ENCODE measurements at regions not wholly inside any gene's neighbourhood (a gene's known extent, or its start where the extent isn't known, plus 50 kb on each side); places are given as distances from the start of the nearest gene placed in this dataset.
A peak's percentile ranks its signal among the peaks of the same experiment; 100 is the strongest.
"Not testable (repeated sequence)": the region's sequence is repeated elsewhere in the genome, so short reads cannot be mapped to it uniquely, and the experiment has no call there.

DNA sequence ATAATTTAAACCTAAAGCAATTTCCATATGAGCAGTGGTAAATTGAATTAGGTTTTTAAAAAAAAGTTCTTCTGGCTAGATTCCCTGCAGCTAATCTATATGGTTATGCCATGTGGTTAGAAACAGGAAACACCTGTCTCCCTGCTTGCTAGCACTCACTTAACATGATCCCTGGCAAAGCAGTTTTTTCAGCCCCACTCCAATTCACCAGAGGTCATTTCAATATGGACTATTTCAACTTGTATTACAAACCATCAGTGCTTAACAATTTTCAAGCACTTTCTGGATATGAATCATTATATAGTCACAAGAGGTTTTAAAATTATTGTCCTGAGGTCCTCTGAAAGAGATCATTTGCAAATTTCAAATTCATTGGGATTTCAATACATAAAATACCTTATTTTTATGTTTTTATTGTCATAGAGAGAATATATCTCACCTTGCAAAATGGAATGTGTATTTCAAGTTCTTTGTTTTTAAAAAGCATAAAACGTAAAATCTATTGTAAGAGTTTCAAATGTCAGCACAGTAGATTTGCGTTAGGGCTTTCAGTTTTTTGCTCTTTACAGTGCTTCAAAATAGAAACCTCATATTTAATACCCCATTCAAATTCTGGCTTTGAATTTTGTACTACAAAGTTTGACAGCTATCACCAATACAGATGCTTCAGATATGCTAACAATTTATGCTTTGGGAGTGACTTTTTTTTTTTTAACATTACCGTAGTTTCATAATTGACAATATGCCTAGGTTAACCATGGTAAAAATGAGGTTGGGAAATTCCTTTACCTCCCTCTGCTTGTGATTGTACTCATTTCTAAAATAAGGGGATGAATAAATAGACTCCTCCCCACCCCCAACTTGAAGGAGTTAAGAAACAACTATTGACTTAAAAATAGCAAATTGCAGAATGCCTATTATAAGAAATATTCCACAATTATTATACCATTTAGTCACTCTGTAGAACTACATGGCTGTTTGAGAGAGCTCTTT is 117.5 kb upstream of the HGF start:
- no peak for DNase-seq

DNA sequence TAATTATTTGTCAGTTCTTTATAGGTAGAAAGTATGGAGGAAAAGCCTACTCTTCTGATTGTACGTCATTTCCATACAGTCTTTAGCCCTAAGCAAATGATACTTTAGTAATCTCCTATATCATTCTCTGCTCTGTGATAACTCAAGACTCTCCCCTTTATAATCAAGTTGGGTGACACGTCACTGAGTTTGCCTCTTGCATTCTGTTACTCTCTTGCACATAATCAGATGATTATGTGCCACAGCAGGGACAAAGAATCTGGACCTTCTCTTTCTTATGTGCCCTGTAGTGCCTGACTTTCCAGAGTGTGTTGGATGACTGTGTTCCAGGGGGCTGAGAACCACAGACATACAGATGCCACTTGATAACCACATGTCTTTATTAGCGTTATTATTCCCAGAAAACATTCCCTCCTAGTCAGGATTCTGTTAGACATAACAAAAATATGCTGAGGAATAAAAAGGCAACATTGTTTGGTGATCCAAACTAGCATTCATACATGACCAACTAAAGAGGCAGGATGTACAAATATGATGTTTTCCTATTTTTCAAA is 116.4 kb upstream of the HGF start:
- DNase-seq, result no peak

DNA sequence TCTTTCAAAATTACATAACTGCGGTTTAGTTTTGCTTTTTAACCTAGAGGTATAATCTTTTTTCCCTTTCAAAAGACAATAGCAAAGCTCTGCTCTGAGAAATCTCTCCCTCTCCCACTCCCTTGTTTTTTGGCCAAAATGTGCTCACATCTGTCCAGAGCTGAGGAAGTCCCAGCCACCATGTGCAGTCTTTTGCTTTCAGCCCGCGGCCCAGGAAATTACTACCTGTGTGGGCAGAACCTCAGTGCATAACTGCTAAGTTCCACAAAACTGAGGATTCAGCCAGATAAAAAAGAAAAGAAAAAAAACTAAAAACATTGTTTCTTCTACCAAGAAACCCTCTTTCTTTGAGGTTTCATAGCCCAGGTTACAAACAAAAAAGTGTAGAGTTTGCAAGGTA is 115.0 kb upstream of the HGF start:
- DNase-seq, result no peak

DNA sequence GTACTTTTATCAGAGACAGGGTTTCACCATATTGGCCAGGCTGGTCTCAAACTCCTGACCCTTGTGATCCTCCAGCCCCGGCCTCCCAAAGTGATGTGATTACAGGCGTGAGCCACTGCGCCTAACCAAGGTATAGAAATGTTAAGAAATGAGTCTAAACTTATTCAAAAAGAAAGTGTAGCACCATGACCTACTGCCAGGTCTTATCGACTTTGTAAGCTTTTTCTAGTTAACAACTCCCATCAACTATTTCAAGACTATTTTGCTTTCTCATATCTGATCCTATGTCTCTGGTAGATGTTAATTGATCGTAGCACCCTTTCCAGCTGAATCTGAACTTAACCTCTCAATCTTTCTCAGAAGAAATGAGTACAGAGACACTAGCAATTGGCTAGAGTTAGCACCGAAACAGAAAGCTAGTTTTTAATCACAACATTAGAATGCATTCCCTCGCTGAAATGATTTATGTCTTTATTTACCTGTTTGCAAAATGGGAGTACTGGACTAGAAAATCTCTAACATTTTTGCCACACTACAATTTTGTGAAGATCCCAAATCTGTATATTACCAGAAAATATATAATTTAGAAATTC is 114.0 kb upstream of the HGF start:
- DNase-seq, result no peak

DNA sequence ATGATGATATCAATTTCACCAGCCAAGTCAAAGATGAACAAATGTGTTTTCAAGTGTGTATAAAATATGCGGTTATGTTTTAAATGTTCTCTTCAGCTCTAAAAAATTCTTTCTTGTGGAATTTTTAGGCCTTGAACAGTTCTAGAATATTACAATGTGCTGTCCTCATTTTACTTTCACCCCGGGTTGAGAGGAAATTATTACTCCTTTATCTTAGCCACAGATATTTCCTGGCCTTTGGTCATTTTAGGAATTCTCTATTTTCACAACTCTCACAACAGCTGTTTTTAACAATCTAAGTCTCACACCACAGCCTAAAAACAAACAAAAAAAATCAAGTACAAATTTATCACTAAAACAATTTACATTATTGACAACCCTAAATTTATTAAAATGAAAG is 112.2 kb upstream of the HGF start:
- DNase-seq, result no peak

DNA sequence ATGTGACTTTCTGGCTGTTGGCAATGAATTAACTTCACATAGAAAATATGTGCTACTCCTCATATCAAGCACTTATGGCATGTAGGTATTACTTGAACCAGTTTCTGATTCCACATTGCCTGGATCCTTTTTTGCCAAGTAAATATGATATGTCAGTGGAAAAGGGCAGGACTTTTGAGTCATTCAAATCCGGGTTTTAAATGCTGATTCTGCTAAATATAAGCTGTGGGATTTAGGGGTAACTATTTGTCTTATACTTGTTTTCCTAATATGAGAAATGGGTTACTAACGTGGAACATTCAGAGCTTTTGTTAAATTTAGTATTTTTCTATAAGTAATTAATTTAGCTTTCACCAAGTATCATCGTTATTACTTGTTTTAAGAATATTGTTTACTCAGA is 108.0 kb upstream of the HGF start:
- DNase-seq, result no peak

DNA sequence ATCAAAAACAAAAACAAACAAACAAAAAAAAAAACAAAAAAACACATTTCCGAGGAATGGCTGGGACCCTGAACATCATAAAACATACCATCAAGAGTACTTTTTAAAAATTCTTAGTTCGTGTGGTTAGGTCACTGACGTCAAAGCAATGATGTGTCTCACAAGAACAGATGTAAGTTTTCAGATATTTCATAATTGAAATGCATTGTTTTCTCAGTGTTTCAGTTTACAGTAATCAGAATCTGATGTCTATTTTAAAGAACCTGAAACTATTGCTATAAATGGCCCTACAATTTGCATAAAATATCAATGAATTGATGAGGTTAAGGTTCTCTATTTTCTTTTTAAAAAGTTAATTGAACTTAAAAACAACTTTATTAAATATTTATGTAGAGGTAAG is 103.7 kb upstream of the HGF start:
- no peak for DNase-seq

DNA sequence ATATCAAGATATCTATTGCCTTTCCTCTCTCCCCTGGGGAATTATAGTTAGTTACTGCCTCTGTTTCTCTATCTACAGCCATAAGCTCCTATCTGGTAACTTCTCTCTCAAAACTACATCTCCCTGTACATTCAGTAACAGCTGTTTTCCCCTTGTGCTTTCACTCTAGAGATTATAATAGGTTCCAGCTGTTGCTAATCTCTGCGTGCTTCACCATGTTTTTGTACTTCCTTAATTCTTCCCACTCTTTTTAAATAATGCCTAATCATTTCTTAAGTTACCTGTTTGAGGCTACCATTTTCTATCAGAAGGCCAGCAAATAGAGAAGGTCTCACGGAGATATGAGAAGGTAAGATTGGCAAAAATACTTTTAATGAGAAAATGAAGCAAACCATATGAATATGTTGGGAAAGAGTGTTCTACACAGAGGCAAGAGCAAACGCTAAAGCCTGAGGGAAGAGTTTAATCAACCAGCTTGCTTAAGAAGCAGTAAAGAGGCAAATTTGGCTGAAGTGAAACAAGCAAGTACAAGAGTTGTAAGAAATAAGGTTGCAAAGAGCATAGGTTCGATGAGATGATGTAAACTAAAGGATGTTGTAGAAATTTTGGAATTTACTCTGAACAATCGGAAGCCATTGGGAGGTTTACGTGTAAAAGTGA is 101.9 kb upstream of the HGF start:
- DNase-seq, result no peak

DNA sequence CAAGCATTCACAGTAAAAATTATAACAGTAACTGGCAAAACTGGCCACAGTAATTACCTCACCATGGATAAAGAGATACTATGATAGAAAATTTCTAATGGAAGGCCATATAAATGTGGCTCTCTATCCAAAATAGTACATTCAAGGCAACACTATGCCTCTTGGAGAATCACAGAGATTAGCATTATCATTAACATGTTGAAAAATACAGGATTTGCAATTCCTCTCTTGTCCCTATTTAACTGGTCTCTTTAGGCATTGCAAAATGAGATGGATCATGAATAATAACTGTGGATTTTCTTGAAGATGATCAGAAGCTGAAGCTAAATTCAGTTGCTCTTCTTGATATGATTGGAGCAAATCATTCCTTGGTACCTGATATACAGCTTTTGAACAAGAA is 100.8 kb upstream of the HGF start:
- no peak for DNase-seq

DNA sequence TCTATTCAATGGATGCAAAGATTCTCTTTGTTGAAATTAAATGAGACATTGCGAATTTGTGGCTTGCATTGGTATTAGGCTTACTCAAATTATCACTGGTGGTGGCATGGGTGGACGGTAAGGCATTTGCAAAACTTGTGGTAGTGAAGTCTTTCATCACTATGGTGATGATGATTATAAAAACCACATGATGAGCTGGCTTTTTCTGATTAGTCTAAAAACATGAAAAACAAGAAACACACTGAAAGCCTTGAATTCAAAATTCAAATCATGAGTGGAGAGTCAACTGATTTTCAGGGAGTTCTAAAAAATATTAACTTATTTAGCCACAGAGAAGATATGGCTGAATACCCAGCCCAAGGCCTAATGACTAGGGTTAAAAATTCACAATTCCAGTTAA is 99.8 kb upstream of the HGF start:
- no peak for DNase-seq

DNA sequence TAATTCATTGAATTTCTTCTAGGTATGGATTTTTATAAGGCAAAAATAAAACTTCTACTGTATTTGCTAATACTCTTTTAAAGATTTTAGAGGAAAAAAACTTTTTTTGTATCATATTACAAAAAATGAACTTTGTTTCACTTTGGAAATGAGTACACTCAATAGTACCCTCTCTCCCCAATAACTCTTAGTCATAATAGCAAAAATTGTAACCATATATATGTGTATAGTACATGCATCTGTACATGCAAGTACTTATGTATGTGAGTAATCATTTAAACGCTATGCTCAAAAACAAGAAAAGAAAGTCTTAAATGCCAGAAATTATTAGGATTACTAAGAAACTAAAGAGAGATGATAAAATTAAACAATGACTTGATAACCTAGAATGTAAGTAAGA is 95.9 kb upstream of the HGF start:
- DNase-seq, result no peak

DNA sequence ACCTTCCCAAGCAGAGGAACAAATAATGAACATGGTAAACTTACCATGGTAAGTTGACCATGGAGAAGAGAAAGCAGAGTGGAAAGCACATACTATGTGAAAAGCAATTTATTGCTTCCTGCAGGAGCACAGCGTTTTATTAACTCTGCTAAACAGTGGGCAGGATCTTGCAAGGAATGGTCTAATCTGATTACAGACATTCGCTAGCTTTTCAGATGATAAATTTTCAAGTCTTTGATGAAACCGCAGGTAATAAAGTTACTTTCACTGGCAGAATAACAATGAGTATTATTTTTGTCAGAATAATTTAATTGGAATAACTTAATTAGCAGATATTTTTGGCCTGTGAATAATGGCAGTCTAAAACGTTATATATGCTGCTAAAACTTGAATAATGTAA is 89.6 kb upstream of the HGF start:
- DNase-seq, result no peak

DNA sequence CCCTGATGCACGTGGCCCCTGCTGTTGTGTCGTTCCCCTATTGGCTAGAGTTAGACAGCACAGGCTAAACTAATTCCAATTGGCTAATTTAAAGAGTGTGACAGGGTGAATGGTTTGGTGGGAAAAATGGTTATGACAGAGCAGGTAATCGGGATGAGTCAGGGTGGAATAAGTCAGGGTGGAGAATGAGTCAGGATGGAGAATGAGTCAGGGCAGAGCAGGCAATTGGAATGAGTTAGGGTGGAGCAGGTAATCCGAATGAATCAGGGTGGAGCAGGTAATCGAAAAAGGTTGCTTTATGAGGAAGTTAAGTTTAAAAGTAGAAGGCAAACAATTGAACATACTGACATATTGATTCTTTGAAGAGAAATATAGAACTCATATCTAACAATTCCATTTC is 89.0 kb upstream of the HGF start:
- not testable (repeated sequence) for DNase-seq

DNA sequence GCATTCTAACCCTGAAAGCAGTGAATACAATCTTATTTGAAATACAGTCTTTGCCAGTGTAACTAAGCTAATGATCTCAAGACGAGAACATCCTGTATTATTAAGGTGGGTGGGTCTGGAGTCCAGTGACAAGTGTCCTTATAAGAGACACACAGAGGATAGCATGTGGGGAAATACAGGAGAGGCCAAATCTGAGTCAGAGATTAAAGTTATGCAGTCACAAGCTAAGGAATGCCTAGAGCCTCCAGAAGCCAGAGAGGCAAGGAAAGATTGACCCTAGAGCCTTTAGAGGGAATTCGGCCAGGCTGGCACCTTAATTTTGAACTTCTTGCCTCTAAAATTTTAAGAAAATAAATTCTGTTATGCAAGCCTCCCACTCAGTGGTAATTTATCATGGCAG is 87.5 kb upstream of the HGF start:
- DNase-seq, result no peak

DNA sequence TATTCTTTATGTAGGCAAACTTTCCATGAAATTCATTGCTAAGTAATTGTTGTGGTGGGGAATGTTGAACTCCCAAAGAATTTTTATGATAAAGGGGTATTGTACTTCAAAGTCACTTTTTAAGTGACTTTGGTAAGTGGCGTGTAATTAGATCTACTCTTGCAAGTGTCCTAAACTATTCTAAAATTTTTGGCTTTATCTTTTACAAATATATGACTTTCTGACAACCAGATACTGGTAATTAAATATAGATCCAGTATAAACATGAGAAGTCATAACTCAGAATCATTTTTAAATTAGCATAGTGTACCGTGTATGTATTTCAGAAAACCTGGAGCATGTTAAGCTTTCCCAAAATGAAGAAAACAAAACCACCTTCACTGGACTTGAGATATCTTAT is 84.7 kb upstream of the HGF start:
- no peak for DNase-seq

DNA sequence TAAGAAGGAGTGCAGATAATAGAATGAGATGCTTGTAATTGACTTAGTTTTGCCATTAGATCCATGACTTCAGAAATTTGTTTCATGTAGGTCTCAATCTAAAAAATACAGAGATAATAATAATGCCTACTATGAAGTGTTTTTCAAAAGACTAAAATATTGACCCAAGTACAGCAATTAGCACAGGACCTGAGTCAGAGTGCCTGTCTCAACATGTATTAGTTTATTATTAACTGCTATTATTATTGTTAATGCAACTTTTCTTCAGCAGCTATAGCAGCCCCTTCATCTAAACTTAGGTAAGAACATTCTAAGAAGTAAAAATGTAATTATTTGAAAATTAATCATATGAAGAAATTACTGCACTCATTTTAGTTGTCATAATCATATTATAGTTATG is 82.9 kb upstream of the HGF start:
- DNase-seq, result no peak

DNA sequence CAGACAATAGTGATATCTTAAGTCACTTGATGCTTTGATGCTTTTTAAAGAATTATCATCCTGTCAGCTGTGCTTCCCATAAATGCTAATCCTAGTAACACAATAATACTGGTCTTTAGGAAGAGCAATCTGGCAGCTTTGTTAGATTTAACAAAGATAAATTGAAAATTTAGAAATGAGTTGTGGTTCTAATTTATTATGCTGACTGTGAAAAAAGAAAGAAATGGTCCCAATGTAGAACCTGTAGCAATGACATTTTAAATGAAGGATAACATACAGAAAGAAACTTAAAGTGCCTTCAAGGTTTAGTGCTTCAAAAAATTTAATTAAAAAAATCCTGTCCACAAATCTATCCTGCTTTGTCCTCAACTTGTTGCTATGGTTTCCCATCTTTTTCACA is 81.6 kb upstream of the HGF start:
- no peak for DNase-seq

DNA sequence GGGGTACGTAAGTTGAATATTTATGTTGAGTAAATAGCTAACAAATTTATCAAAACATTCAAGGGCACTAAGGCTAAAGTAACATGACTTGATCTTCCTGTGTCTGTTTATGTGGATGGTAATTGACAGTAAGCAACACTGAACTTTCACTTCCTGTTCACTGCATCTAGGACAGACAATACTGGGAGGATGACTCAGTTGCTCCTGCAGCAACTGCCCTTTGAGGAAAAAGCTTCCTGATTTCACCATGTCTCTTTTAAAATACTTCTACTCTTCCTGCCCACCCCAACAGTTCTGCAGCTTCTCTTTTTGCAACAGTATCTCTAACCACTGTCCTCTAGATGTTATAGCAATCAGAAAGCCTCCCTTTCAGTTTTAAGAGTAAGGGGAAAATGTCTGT is 76.6 kb upstream of the HGF start:
- DNase-seq, result peak; percentile 96

DNA sequence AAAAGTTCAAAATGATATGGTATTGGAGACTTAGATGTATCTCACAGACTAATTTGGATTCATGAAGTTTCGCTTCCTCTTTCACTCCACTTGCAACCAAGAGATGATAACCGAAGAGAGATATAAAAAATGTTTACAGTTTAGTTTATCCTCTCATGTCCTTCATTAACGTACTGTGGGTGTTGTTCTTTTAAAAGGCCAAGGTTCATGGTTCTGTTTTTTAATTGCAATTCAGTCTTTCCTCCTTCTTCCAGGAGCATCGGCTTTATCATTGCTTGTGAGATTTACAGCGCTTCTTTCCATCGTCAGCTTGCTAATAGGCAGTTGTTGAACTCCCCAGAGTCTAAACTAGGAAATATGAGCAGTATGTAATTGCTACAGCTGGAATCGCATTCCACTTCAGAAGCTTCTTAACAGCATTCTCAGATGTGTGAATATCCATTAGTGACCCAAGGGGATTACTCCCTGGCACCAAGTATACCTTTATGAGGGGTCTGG is 75.9 kb upstream of the HGF start:
- peak; percentile 59 for DNase-seq

DNA sequence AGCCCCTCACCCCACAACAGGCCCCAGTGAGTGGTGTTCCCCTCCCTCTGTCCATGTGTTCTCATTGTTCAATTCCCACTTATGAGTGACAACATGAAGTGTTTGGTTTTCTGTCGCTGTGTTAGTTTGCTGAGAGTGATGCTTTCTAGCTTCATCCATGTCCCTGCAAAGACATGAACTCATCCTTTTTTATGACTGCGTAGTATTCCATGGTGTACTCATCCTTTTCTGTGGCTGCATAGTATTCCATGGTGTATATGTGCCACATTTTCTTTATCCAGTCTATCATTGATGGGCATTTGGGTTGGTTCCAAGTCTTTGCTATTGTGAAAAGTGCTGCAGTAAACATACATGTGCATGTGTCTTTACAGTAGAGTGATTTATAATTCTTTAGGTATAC is 73.8 kb upstream of the HGF start:
- DNase-seq, result not testable (repeated sequence)

DNA sequence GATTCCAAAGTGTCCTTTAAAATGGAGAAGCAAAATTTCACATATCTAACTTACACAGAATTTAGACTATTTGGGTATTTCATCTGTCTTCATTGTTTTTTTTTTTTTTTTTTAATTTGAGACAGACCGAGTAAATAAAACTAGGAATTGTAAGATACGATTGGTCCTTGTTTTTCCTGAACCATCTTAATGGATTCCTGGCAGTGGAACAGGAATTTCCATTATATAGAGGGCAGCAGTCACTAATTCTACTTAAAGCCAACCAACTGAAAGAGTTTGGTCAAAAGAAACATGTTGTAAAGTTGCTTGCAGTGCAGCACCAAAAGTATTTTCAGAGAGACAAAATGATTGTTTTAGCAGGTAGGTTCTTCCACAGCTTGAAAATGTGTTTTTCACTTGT is 72.5 kb upstream of the HGF start:
- no peak for DNase-seq

DNA sequence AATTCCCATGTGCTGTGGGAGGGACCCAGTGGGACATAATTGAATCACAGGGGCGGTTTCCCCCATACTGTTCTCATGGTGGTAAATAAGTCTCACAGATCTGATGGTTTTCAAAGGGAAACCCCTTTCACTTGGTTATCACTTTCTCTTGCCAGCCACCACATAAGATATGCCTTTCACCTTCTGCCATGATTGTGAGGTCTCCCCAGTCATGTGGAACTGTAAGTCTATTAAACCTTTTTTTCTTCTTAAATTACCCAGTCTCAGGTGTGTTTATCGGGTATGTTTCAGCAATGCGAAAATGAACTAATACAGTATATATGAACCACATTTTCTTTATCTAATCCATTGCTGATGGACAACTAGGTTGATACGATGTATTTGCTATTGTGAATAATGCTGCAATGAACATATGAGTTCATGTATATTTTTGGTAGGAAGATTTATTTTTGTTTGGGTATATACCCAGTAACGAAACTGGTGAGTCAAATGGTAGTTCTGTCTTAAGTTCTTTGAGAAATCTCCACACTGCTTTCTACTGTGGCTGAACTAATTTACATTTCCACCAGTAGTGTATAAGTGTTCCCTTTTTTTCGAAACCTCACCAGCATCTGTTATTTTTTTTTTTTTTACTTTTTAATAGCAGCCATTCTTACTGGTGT is 70.0 kb upstream of the HGF start:
- DNase-seq, result peak; percentile 84

DNA sequence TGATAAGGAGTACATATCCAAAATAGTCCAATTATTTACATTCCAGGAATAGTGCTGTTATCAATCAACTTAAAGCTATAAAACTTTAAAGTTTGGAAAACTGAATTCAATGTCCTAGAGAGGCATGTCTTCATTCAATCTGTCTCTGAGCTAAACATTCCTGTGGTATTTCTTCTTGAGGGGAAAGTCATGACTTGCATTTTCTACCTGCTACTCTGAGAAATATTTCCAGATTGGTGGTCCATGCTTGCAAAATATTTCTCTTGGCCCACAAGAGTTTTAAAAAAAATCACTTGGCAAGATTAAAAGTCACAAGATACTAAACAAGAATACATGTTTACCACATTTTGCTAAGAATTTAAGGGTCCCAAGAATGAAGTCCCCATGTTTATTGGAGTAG is 63.6 kb upstream of the HGF start:
- DNase-seq, result no peak
